ENCODE measurements at regions not wholly inside any gene's neighbourhood (a gene's known extent, or its start where the extent isn't known, plus 50 kb on each side); places are given as distances from the start of the nearest gene placed in this dataset.
"Not testable (repeated sequence)": the region's sequence is repeated elsewhere in the genome, so short reads cannot be mapped to it uniquely, and the experiment has no call there.

DNA sequence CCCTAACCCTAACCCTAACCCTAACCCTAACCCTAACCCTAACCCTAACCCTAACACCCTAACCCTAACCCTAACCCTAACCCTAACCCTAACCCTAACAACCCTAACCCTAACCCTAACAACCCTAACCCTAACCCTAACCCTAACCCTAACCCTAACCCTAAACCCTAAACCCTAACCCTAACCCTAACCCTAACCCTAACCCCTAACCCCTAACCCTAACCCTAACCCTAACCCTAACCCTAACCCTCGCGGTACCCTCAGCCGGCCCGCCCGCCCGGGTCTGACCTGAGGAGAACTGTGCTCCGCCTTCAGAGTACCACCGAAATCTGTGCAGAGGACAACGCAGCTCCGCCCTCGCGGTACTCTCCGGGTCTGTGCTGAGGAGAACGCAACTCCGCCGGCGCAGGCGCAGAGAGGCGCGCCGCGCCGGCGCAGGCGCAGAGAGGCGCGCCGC is 270.7 kb downstream of the OR4F29 start:
- TF ChIP-seq, protein P1, sequence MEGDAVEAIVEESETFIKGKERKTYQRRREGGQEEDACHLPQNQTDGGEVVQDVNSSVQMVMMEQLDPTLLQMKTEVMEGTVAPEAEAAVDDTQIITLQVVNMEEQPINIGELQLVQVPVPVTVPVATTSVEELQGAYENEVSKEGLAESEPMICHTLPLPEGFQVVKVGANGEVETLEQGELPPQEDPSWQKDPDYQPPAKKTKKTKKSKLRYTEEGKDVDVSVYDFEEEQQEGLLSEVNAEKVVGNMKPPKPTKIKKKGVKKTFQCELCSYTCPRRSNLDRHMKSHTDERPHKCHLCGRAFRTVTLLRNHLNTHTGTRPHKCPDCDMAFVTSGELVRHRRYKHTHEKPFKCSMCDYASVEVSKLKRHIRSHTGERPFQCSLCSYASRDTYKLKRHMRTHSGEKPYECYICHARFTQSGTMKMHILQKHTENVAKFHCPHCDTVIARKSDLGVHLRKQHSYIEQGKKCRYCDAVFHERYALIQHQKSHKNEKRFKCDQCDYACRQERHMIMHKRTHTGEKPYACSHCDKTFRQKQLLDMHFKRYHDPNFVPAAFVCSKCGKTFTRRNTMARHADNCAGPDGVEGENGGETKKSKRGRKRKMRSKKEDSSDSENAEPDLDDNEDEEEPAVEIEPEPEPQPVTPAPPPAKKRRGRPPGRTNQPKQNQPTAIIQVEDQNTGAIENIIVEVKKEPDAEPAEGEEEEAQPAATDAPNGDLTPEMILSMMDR (conservative IDR thresholded peaks at IDR 0.05), result not testable (repeated sequence)
- not testable (repeated sequence) for TF ChIP-seq EZH2 (IDR thresholded peaks at IDR 0.05; ENCODE audit: low read depth)

Measured in PC-9 (cell line).